AML-193 (cell line): ENCODE measurements at regions not wholly inside any gene's neighbourhood (a gene's known extent, or its start where the extent isn't known, plus 50 kb on each side); places are given as distances from the start of the nearest gene placed in this dataset.
"Not testable (repeated sequence)": the region's sequence is repeated elsewhere in the genome, so short reads cannot be mapped to it uniquely, and the experiment has no call there.

Experiments
- DNase-seq, 2 experiments: peaks; one replicate each; lab custom pipeline; 2025; lab: John Stamatoyannopoulos, UW

DNA sequence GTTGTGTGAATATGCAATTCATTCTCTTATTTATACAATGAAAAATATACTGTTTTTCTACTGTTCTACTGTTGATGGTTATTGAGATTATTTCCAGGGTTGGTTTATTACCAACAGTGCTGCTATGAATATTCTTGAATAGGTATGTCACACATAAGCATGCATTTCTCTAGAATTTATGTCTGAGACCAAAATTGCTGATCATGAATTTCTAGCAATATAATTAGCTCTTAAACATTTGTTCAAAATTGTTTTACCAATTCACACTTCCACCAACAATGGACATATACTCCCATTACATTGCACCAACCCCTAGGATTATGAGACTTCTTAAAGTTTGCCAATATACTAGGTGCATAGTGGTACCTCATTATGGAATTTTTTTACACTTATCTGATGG is 164.1 kb upstream of the KCNQ5 start:
- DNase-seq = no peak

DNA sequence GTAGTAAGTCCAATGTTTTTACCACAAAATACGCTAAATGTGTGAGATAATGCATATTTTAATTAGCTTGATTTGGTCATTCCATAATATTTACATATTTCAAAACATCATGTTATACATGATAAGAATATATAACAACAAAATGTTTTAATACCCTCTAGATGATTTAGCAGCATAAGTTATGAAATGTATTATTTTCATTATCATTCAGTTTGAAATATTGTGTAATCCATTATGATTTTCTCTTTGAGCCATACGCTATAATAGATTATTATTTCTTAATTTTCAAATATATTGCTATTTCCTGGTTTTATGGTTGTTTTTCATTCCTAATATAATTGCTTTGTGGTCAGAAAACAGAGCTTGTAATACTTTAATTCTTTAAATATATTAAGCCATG is 163.3 kb upstream of the KCNQ5 start:
- DNase-seq = no peak

DNA sequence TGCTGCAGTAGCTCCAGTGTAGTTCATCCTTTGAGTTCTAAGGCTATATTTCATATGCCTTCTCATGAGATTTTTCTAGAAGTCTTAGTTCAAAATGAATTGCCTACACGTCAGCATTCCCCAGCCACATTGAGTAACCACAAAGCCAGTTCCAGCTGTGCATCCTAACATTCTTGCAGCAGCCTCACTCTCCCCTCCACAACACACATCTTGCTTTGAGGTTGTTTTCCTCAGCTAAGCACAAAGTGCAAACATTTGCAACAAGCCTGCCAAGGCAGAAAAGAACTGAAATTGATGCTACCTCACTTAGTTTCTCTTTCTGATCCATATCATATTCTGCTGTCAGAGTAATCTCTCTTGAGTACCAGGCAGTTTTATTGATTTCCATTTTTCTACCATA is 160.7 kb upstream of the KCNQ5 start:
- DNase-seq = no peak

DNA sequence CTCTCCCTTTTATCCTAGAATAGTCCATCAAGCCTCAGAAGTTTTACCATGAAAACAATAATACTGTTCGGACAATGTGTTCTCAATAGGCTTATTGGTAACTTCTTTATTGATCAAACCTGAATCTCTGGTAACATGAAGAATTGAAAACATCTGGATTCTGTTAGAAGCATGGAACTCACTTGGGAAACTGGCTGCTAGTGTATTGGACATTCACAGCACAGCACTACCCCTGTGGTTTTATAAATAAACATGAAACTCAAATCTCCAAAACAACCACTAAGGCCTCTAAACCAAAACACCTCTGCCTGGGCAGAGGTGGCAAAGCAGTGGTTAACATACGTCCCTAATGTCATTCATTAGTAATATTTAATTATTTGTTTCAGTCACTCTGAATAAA is 157.6 kb upstream of the KCNQ5 start:
- no peak for DNase-seq

DNA sequence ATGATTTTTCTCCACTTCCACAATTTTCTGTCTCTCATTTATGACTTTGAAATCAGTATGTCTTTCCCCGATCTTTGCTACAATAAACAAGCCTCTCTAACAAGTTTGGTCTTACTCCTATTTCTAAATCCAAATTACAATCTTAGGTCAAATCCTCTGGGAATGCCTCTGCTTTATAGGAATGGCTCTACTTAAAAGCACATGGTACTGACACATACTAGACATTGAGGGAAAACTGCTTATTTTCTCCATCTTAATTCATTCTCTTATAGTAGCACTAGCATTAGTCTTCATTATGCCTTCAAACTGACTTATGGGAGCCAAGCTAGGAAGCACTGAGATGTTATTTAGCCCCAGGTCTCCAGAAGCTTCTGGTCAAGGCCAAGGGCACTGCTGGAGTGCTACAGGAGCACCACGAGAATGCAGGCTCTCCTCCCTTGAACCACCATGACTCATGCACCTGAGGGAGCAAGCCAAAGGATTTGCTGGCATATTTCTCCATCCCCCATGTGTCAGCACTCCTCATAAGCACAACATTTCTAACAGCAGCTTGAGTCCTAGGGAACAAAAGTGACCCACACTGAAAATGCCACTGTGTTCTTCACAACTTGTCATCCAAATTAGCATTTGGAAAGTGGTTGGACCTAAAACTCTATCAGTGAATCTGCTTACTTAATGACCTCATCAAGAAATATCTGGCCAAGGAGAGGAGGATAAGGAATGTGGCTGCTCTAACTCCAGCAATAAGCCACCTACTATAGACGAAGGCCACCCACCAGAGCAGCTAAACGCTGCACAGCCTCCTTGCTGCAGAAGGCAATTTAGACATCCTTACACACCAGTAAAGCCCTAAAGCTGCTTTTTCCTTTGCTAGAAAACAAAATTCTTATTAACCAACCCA is 156.8 kb upstream of the KCNQ5 start:
- DNase-seq = no peak

DNA sequence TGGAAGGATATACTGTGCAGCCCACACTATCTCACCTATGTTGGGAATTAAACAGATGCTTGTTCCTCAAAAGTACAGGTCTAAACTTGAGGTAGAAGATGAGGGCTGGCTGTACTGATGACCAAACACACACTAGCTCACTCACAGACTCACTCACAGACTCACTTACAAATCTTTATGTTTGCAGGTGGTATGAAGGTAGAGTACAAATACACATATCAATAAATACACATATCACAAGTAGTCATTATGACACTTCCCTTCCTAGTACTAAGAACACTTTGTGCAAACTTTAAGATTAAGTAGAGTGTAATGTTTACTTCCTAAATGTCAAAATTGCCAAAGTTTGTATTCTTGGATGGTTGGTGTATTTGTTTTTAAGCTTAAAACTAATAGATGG is 155.4 kb upstream of the KCNQ5 start:
- DNase-seq = no peak

DNA sequence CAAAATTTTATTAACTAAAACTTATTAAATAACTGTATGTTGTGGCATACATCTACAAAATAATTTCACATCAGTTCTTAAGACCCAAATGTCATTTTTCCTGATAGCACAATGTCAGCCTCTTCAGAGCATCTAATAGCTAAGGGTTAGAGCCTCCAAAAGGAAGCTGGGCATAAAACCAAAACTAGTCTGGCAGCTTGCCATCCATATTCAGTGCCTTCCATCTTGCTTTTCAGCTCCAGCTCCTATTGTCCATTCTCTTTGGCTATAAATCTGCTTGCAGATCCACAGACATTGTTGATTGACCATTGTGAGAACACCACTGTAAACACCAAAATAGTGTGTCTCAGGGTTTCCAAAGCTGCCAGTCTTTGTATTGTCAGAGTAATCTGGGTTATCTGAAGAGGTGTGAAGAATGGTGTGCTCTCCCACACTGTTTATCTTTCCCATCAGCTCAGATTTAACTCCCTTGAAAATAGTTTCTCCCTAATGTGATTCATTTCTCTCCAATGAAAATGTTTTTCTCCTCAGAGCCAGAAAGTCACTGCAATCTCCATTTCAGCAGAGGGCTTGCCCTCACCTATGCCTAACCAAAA is 154.8 kb upstream of the KCNQ5 start:
- no peak for DNase-seq

DNA sequence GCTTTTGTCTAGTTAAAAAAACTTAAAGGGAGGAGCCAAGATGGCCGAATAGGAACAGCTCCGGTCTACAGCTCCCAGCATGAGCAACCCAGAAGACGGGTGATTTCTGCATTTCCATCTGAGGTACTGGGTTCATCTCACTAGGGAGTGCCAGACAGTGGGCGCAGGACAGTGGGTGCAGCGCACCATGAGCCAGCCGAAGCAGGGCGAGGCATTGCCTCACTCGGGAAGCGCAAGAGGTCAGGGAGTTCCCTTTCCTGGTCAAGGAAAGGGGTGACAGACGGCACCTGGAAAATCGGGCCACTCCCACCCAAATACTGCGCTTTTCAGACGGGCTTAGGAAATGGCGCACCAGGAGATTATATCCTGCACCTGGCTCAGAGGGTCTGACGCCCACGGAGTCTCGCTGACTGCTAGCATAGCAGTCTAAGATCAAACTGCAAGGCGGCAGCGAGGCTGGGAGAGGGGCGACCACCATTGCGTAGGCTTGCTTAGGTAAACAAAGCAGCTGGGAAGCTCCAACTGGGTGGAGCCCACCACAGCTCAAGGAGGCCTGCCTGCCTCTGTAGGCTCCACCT is 152.4 kb upstream of the KCNQ5 start:
- not testable (repeated sequence) for DNase-seq

DNA sequence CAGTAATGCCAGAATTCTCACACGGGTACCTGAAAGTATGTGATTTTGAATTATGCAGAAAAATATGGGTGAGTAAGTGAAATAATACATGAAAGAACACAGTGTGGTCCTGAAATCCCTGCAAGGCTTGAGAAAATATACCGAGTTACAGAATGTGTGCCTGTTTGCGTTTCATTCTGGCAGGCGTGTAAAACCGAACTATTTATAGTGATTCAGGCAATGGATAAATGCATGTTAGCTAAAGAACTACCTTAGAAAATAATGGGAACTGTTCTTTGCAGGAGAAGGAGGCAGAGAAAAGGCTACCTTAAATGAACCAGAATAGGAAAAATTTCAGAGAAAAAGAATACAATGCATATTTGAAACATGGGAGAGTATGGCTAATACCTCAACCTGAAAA is 145.8 kb upstream of the KCNQ5 start:
- no peak for DNase-seq

DNA sequence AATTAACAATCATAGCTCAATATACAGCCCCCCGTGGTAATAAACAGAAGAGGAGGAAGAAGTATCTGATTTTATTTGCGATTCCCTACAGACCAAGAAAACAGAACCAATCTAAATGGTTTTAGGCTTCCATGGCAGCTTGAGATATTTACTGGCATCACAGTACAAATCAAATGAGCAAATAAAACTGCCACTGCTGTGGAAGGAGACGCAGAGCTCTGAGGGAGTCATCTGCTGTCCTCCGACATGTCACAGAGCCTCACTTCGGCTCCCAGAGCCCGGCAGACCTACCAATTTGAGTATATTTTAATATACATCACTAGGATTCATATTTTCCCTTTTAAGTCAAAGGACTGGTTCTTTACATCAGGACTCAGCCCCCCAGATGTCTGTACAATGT is 145.2 kb upstream of the KCNQ5 start:
- no peak for DNase-seq

DNA sequence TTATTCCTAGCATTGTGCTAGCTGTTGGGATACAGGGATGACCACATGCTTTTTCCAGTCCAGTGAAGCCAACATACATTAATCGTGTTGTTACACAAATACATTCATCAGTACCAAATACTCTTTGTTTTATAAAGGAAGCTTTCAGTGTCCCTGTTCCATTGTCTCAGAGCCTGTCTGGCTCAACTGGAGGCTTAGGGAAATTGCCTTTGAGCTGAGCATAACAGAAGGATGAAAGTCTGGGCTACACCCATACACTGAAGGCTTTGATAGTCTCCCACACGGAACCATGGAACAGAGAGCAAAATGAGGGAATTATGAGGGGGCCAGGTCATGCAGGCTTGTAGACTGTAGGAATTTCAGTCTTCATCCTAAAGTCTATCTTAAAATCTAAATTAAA is 126.4 kb upstream of the KCNQ5 start:
- DNase-seq = no peak

DNA sequence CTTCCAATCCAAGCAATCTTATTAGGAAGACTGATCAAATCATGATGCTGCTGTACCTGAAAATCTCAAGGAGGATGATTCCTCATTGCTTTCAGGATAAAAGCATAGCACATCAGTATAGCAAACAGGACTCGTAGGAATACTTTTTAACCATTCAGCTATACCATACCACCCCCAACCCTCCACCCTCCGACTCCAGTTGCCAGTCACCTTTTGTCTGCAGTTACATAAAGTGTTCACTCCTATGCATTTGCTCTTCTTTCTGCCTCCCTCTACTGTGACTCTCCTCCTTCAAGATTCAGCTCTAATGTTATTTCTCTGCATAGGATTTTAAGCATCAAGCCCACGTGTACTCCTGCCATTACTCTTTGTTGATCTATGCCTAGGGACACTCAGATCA is 124.7 kb upstream of the KCNQ5 start:
- no peak for DNase-seq

DNA sequence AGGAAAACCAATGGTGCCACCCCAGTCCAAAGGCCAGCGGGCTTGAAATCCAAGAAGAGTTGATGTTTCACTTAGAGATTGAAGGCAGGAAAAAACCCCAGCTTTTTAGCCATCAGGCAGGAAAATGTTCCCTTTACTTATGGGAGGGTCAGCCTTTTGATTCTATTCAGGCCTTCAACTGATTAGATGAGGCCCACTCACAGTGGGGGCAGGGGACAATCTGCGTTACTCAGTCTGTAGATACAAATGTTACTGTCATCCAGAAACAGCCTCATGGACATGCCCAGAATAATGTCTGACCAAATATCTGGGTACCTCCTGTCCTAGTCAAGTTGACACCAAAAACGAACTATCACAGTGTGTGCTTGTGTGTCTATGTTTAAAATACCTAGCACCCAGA is 121.2 kb upstream of the KCNQ5 start:
- no peak for DNase-seq

DNA sequence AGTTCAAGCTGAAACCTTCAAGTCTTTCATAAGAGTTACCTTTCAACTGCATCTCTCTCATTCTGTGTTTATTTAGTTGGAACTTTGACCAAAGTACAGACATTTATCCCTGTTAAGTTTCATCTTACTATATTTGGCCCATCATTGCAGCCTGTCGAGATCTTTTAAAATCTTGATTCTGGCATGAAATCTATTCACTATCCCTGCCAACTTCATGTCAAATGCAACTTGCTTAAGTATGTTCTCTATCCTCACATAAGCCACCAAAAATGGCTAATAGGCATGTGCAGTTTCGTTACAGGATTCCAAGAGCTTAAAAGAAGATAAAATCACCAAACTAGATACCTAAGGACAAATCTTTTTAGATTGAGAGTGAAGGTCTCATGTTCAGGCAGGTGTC is 117.5 kb upstream of the KCNQ5 start:
- no peak for DNase-seq

DNA sequence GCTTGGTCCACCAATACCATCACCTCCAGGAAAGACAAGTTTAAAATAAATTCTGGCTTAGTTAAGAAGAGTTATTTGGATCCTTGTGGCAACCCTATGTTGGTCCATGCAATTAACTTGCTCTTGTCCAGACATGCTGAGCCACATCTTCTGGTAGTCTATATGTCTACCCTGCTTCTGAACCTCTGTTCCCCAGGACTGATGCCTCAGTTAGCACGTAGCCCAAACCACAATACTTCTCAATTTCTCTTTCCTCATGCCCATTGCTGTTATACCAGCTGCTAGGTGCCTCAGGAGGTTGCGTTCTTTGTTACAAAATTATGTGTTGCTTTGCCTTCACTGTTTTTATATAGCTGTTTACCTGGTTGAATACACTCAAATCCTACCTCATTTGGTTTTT is 116.4 kb upstream of the KCNQ5 start:
- DNase-seq = no peak

DNA sequence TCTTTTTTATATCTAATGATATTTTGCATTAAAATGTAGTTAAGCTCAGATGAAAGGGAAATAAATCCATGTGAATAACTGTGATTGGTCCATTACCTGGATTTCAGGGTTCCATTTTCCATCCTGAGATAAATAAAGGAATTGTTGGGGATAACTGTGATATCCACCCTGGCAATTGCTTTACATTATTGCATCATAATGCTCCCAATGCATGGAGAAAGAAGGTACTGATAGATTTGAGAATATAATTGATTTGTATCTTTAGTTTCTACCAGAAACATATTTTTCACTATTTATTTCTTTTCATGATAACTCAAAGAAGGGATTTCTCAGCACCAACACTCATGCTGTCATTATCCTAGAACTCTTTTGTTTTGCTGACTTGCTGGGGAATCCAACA is 102.0 kb upstream of the KCNQ5 start:
- no peak for DNase-seq

DNA sequence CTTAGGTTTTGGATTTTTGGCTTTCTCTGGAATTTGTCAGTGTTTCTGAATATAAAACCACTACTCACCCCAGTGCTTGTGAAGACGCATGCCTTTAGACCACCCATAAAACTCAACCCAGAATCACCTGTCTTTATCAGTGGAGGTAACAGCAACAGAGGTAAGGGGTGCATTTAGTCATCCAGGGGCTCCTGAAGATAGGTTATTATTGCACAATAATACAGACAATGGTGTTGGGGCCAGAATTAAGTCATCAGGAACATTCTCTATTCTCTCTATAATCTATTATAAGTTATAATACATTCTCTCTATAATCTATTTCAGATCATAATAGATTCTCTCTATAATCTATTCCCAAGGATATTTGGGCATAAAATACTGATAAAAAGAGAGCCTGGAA is 100.2 kb upstream of the KCNQ5 start:
- DNase-seq = no peak

DNA sequence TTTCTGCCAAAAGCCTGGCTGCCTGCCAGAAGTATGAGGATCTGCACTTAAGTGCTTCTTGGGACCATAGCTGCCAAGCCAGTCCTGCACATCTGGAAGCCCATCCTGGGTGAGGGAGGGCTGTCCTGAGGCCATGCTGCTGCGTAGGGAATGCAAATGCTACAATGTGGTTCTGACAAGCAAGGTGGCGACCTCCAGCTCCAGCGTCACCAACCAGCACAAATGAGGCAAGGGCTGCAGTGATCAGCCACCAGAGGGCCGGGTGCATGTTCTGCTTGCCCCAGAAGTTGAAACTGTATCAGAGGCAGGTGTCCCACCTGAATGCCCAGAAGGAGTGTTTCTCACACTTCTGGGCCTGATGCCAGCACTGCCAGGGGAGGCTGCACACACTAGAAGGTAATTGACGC is 99.1 kb upstream of the KCNQ5 start:
- peak; percentile 15 to 17 for DNase-seq

DNA sequence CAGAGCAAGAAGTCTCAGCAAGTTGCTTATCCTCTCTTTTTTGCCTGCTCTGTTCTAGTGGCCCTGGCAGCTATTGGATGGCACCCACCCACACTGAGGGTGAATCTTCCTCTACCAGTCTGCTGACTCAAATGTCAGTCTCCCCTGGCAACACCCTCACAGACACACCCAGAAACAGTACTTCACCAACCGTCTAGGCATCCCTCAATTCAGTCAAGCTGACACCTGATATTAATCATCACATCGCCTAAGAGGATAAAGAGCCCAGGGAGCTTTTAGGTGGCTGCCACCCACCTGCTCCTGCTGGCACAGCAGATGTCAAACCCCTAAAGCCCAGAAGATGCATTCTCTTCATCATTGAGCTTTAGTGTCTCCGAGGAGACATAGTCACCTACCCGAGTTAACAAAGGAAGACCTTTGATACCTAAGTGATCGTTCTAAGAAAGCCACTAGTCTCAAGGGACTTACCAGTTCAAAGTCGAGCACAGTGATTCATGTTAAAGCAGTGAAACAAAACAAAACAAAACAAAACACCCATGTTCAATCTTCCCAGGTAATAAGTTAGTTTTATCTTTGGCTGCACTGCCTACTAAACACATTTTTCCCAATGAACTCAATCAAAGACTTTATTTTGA is 97.7 kb upstream of the KCNQ5 start:
- DNase-seq = no peak

DNA sequence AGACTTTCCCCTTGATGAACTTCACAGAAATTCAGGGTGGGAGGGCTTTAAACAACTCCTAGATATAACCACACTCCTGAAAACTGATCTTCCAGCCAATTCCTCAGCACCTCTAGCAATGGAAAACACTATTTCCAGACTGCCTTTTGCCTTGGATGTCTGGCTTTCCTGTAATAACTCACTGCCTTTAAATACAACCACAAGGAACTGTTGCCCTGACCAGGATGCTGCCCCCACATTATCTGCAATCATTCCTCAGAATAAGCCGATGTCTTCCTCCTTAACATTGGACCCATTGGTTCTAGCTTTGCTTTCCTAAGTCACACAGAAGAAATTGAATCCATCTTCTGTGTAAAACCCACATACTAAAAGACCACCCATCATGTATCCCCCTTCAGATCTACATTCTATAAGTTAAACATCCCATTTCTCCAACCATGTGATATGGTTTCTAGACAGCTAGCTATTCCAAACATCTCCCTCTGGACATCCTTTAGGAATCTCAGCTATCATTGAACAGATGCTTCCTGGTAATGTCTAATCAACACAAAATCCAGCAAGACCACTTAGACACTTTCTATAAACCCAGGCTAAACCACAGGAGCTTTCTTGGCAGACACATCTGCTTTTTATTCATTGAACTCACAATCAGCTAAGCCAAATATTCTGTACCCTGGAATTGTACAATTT is 95.9 kb upstream of the KCNQ5 start:
- no peak for DNase-seq

DNA sequence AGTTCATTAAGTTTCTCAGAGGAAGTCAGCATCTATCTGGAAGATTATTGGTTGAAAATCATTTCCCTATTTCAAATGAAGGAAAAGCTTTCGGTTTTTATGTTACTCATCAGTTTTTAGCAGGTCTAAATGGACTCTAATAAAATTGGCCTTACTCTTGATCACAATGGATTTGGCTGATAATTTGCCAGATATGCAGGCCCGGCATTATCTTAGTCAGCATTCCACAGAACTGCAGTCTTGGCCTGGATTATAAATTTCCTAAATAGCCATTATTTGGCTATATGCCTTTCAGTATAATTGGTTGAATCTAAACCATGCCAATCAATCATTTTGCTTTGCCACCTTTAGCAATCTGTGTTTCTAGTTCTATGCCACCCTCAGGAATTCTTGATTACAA is 91.7 kb upstream of the KCNQ5 start:
- no peak for DNase-seq

DNA sequence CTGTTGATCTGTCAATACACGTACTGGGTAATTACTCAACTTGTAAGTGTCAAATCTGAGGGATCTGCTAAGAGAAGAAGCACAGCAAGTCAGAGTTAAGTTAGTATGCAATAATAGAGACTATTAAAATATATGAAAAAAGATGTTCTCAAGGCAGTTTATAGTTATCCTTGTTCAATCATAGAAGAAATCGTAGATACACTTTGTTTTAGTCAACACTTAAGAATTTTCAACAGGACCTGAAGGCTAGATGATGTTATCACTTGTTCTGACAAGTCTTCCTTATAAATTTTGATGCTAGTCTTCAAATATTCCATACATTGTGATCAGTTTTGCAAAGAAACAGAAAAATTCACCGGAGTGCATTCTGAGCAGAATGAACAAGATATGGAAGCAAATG is 91.1 kb upstream of the KCNQ5 start:
- DNase-seq = no peak
